Activated T-cell treated with anti-CD3 and anti-CD28 coated beads, Interleukin-2, amount 50 U/mL, for 24 hours (primary cell): ENCODE measurements at regions not wholly inside any gene's neighbourhood (a gene's known extent, or its start where the extent isn't known, plus 50 kb on each side); places are given as distances from the start of the nearest gene placed in this dataset.

Experiments
- DNase-seq: peaks from one replicate; pipeline ENCODE4 v3.0.0-alpha.2; 2020
- H3K27ac Mint-ChIP-seq: 2 replicates; pipeline ENCODE4 v1.8.0; 2020; ENCODE audit warnings: mild to moderate bottlenecking, mixed read lengths
- H3K27me3 Mint-ChIP-seq: 2 replicates; pipeline ENCODE4 v1.8.0; 2020; ENCODE audit warnings: mixed read lengths
- H3K36me3 Mint-ChIP-seq: 2 replicates; pipeline ENCODE4 v1.8.0; 2020; ENCODE audit warnings: low read depth, mixed read lengths
- H3K4me1 Mint-ChIP-seq: 2 replicates; pipeline ENCODE4 v1.8.0; 2020; ENCODE audit warnings: low read depth, mixed read lengths
- H3K4me3 Mint-ChIP-seq: 2 replicates; pipeline ENCODE4 v1.8.0; 2020; ENCODE audit warnings: mild to moderate bottlenecking, moderate library complexity, mixed read lengths
- H3K9me3 Mint-ChIP-seq: 2 replicates; pipeline ENCODE4 v1.8.0; 2020; ENCODE audit warnings: mixed read lengths

GRCh38 chr5:116944183-116944582 lies 369.6 kb upstream of the SEMA6A start:
- H3K9me3 Mint-ChIP-seq: no peaks in the 10 kb centered on the region
- H3K36me3 Mint-ChIP-seq: no peaks in the 10 kb centered on the region
- H3K27me3 Mint-ChIP-seq: no peaks in the 10 kb centered on the region
- H3K4me1 Mint-ChIP-seq: peaks cover 2% of the 10 kb centered on the region
- H3K4me3 Mint-ChIP-seq: no peak overlapping the region
- no peak overlapping the region for H3K27ac Mint-ChIP-seq
- DNase-seq: no peak

GRCh38 chr5:116942622-116943021 lies 368.0 kb upstream of the SEMA6A start:
- H3K36me3 Mint-ChIP-seq: no peaks in the 10 kb centered on the region
- H3K27me3 Mint-ChIP-seq: no peaks in the 10 kb centered on the region
- H3K4me3 Mint-ChIP-seq: no peak overlapping the region
- no peak for DNase-seq
- no peaks in the 10 kb centered on the region for H3K4me1 Mint-ChIP-seq
- H3K27ac Mint-ChIP-seq: no peak overlapping the region
- H3K9me3 Mint-ChIP-seq: no peaks in the 10 kb centered on the region

GRCh38 chr5:116939641-116940040 lies 365.0 kb upstream of the SEMA6A start:
- H3K4me1 Mint-ChIP-seq: no peaks in the 10 kb centered on the region
- H3K27me3 Mint-ChIP-seq: no peaks in the 10 kb centered on the region
- DNase-seq: no peak
- H3K9me3 Mint-ChIP-seq: no peaks in the 10 kb centered on the region
- H3K4me3 Mint-ChIP-seq: no peak overlapping the region
- no peak overlapping the region for H3K27ac Mint-ChIP-seq
- H3K36me3 Mint-ChIP-seq: no peaks in the 10 kb centered on the region

- Mint-ChIP-seq H3K4me1 (no peaks in the 10 kb centered on the region), H3K27ac (no peak overlapping the region)
Observed at GRCh38 chr5:116938488-116938887, 363.9 kb upstream of the SEMA6A start.

GRCh38 chr5:116935561-116936162 lies 361.0 kb upstream of the SEMA6A start:
- no peak overlapping the region for H3K4me3 Mint-ChIP-seq
- H3K36me3 Mint-ChIP-seq: no peaks in the 10 kb centered on the region
- DNase-seq: no peak
- H3K4me1 Mint-ChIP-seq: no peaks in the 10 kb centered on the region
- no peaks in the 10 kb centered on the region for H3K9me3 Mint-ChIP-seq
- H3K27me3 Mint-ChIP-seq: no peaks in the 10 kb centered on the region
- no peak overlapping the region for H3K27ac Mint-ChIP-seq

More at GRCh38 chr5:116938488-116938887, 363.9 kb upstream of the SEMA6A start:
- Mint-ChIP-seq H3K4me3 (no peak overlapping the region), H3K27me3 (no peaks in the 10 kb centered on the region), H3K9me3 (no peaks in the 10 kb centered on the region), H3K36me3 (no peaks in the 10 kb centered on the region)
- DNase-seq: no peak

GRCh38 chr5:116930616-116931015 lies 356.0 kb upstream of the SEMA6A start:
- no peaks in the 10 kb centered on the region for H3K9me3 Mint-ChIP-seq
- no peaks in the 10 kb centered on the region for H3K27me3 Mint-ChIP-seq
- no peaks in the 10 kb centered on the region for H3K36me3 Mint-ChIP-seq
- H3K4me1 Mint-ChIP-seq: no peaks in the 10 kb centered on the region
- no peak overlapping the region for H3K4me3 Mint-ChIP-seq
- H3K27ac Mint-ChIP-seq: no peak overlapping the region
- no peak for DNase-seq

GRCh38 chr5:116923344-116923743 lies 348.7 kb upstream of the SEMA6A start:
- DNase-seq: no peak
- no peaks in the 10 kb centered on the region for H3K27me3 Mint-ChIP-seq
- H3K36me3 Mint-ChIP-seq: no peaks in the 10 kb centered on the region
- no peaks in the 10 kb centered on the region for H3K4me1 Mint-ChIP-seq
- H3K27ac Mint-ChIP-seq: no peak overlapping the region
- H3K9me3 Mint-ChIP-seq: peaks cover 1% of the 10 kb centered on the region
- H3K4me3 Mint-ChIP-seq: no peak overlapping the region

GRCh38 chr5:116922532-116922931 lies 347.9 kb upstream of the SEMA6A start:
- Mint-ChIP-seq H3K27ac (no peak overlapping the region), H3K4me1 (no peaks in the 10 kb centered on the region), H3K9me3 (peaks cover 3% of the 10 kb centered on the region), H3K4me3 (no peak overlapping the region), H3K36me3 (no peaks in the 10 kb centered on the region), H3K27me3 (no peaks in the 10 kb centered on the region)
- DNase-seq: no peak

- H3K9me3 Mint-ChIP-seq: peaks cover 2% of the 10 kb centered on the region
- no peak overlapping the region for H3K4me3 Mint-ChIP-seq
- H3K27ac Mint-ChIP-seq: no peak overlapping the region
- no peaks in the 10 kb centered on the region for H3K36me3 Mint-ChIP-seq
- H3K27me3 Mint-ChIP-seq: no peaks in the 10 kb centered on the region
- no peaks in the 10 kb centered on the region for H3K4me1 Mint-ChIP-seq
- no peak for DNase-seq
Observed at GRCh38 chr5:116914869-116915504, 340.4 kb upstream of the SEMA6A start.

GRCh38 chr5:116912221-116912620 lies 337.6 kb upstream of the SEMA6A start:
- H3K27me3 Mint-ChIP-seq: no peaks in the 10 kb centered on the region
- no peaks in the 10 kb centered on the region for H3K9me3 Mint-ChIP-seq
- DNase-seq: no peak
- no peak overlapping the region for H3K27ac Mint-ChIP-seq
- H3K4me3 Mint-ChIP-seq: no peak overlapping the region
- no peaks in the 10 kb centered on the region for H3K36me3 Mint-ChIP-seq
- H3K4me1 Mint-ChIP-seq: no peaks in the 10 kb centered on the region

GRCh38 chr5:116911074-116911473 lies 336.5 kb upstream of the SEMA6A start:
- H3K9me3 Mint-ChIP-seq: no peaks in the 10 kb centered on the region
- DNase-seq: no peak
- H3K27ac Mint-ChIP-seq: no peak overlapping the region
- H3K4me3 Mint-ChIP-seq: no peak overlapping the region
- no peaks in the 10 kb centered on the region for H3K4me1 Mint-ChIP-seq
- H3K36me3 Mint-ChIP-seq: no peaks in the 10 kb centered on the region
- H3K27me3 Mint-ChIP-seq: no peaks in the 10 kb centered on the region

GRCh38 chr5:116908537-116908936 lies 333.9 kb upstream of the SEMA6A start:
- no peaks in the 10 kb centered on the region for H3K9me3 Mint-ChIP-seq
- H3K4me3 Mint-ChIP-seq: no peak overlapping the region
- H3K4me1 Mint-ChIP-seq: no peaks in the 10 kb centered on the region
- H3K36me3 Mint-ChIP-seq: no peaks in the 10 kb centered on the region
- no peak overlapping the region for H3K27ac Mint-ChIP-seq
- H3K27me3 Mint-ChIP-seq: no peaks in the 10 kb centered on the region
- no peak for DNase-seq

GRCh38 chr5:116905885-116906284 lies 331.3 kb upstream of the SEMA6A start:
- Mint-ChIP-seq H3K27me3 (no peaks in the 10 kb centered on the region), H3K4me3 (no peak overlapping the region), H3K27ac (no peak overlapping the region), H3K4me1 (no peaks in the 10 kb centered on the region), H3K9me3 (no peaks in the 10 kb centered on the region), H3K36me3 (no peaks in the 10 kb centered on the region)
- no peak for DNase-seq

- no peaks in the 10 kb centered on the region for H3K9me3 Mint-ChIP-seq
- DNase-seq: no peak
- no peaks in the 10 kb centered on the region for H3K36me3 Mint-ChIP-seq
- no peak overlapping the region for H3K27ac Mint-ChIP-seq
- no peaks in the 10 kb centered on the region for H3K4me1 Mint-ChIP-seq
- no peaks in the 10 kb centered on the region for H3K27me3 Mint-ChIP-seq
- no peak overlapping the region for H3K4me3 Mint-ChIP-seq
Observed at GRCh38 chr5:116900793-116901192, 326.2 kb upstream of the SEMA6A start.

GRCh38 chr5:116898917-116899316 lies 324.3 kb upstream of the SEMA6A start:
- no peaks in the 10 kb centered on the region for H3K4me1 Mint-ChIP-seq

GRCh38 chr5:116897291-116897690 lies 322.7 kb upstream of the SEMA6A start:
- no peak overlapping the region for H3K27ac Mint-ChIP-seq
- H3K36me3 Mint-ChIP-seq: no peaks in the 10 kb centered on the region
- H3K27me3 Mint-ChIP-seq: no peaks in the 10 kb centered on the region
- no peak overlapping the region for H3K4me3 Mint-ChIP-seq
- H3K9me3 Mint-ChIP-seq: no peaks in the 10 kb centered on the region
- no peaks in the 10 kb centered on the region for H3K4me1 Mint-ChIP-seq
- no peak for DNase-seq

More at GRCh38 chr5:116898917-116899316, 324.3 kb upstream of the SEMA6A start:
- no peaks in the 10 kb centered on the region for H3K36me3 Mint-ChIP-seq
- H3K9me3 Mint-ChIP-seq: no peaks in the 10 kb centered on the region
- DNase-seq: no peak
- H3K27ac Mint-ChIP-seq: no peak overlapping the region
- H3K4me3 Mint-ChIP-seq: no peak overlapping the region
- no peaks in the 10 kb centered on the region for H3K27me3 Mint-ChIP-seq
